ENCODE measurements at regions not wholly inside any gene's neighbourhood (a gene's known extent, or its start where the extent isn't known, plus 50 kb on each side); places are given as distances from the start of the nearest gene placed in this dataset.

DNA sequence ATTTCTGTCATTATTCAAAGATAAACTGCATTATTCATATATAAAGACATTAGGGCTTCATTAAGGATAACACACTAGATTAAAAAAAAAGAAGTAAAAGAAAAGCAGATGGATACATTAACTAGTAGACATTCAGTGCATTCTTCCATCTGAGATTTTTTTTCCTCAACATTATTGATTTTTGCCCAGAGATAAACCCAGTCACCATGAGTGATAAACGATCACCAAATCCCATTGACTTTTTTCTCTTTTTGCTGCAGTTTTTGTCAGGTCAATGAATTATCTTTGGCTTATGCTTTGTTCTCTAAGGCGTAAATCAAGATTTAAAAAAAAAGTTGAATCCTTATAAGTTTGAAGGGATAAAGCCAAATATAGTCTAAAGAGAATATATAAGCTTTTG lies 925.0 kb downstream of the GBE1 start:
- H3K4me3 ChIP-seq (ENCODE audit: low read depth, low read length): no peak overlapping the region
- TF ChIP-seq CTCF (IDR thresholded peaks at IDR 0.05; ENCODE audit: insufficient read depth, low read depth, low read length): no peak
- no peak for DNase-seq (ENCODE audit: low read depth)

DNA sequence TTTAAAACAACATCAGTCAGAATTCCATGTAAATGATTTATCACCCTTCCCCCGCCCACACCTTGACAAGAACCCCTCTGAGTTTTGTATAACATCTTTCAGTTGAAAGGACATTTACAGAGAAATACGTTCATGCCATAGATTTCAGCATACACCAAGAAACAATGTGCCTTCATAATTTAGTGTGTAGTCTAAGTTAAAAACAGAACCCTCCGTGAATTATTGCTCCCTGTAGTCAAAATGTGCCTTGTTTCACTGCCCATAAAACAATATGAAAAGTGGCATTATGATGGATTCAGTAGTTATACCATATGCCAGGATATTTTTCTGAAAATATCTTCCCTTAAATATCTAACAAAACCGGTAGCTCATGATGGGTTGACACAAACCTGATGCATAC lies 953.9 kb downstream of the GBE1 start:
- DNase-seq (ENCODE audit: low read depth): no peak

GRCh38 chr3:80806673-80807072 lies 954.8 kb downstream of the GBE1 start:
- no peak for DNase-seq (ENCODE audit: low read depth)
- no peak overlapping the region for H3K4me3 ChIP-seq (ENCODE audit: low read depth, low read length)
- no peak for TF ChIP-seq CTCF (IDR thresholded peaks at IDR 0.05; ENCODE audit: insufficient read depth, low read depth, low read length)

More for the DNA sequence above, 953.9 kb downstream of the GBE1 start:
- TF ChIP-seq CTCF (IDR thresholded peaks at IDR 0.05; ENCODE audit: insufficient read depth, low read depth, low read length): no peak
- H3K4me3 ChIP-seq (ENCODE audit: low read depth, low read length): no peak overlapping the region

DNA sequence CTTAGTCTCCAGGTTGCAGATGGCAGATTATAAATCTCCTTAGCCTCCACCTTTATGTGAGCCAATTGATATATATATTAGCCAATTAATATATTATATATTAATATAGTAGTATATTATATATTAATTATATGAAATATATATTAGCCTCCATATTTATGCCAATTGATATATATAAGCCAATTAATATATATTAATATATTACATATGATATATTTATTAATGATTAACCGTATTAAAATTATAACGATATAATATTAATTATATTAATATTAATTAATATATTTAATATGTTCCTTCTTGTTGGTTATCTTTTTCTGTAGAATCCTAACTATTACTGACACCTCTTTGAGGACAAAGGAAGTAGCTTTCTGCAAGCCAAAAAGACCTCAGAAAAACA lies 972.5 kb downstream of the GBE1 start:
- TF ChIP-seq CTCF (IDR thresholded peaks at IDR 0.05; ENCODE audit: insufficient read depth, low read depth, low read length): no peak
- no peak for DNase-seq (ENCODE audit: low read depth)
- no peak overlapping the region for H3K4me3 ChIP-seq (ENCODE audit: low read depth, low read length)

DNA sequence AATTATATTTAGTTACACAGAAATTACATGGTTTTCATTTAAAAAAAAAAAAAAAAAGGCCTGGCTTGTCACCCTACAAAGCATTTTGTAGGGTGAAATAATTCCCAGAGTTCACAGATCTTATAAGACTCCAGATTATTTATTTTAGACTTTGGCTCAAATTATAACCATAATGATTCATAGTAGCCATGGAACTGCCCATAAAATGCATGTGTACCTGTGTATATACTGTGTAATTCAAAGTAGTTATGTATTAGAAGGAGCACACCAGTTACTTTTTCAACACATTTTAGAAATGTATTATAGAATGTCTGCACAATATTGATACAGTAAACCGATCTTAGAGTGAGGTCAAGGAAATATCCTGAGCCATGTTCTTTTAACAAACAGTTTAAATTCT lies 975.6 kb downstream of the GBE1 start:
- DNase-seq (ENCODE audit: low read depth): no peak
- H3K4me3 ChIP-seq (ENCODE audit: low read depth, low read length): no peak overlapping the region
- TF ChIP-seq CTCF (IDR thresholded peaks at IDR 0.05; ENCODE audit: insufficient read depth, low read depth, low read length): no peak

DNA sequence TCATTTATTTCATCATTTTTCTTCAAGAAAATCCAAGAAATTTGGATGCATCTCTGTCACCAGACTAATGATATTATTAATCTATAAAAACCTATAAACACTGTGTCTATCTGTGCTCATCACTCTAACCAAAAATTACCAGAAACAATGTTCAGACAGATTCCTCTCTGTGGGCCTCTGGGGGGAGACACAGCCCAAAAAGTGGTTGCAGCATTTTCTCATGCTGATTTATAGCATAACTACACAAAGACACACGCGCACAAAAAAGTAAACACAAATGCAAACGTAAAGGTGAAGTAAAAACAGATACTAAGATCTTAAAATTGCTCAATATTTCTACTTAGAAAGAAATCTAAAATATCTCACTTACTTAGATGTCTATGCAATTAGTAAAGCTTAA lies 976.0 kb downstream of the GBE1 start:
- H3K4me3 ChIP-seq (ENCODE audit: low read depth, low read length): no peak overlapping the region
- DNase-seq (ENCODE audit: low read depth): no peak
- no peak for TF ChIP-seq CTCF (IDR thresholded peaks at IDR 0.05; ENCODE audit: insufficient read depth, low read depth, low read length)

GRCh38 chr3:80771085-80771484 lies 990.4 kb downstream of the GBE1 start:
- DNase-seq (ENCODE audit: low read depth): peak; percentile 89
- H3K4me3 ChIP-seq (ENCODE audit: low read depth, low read length): peak overlapping the region; percentile 61
- no peak for TF ChIP-seq CTCF (IDR thresholded peaks at IDR 0.05; ENCODE audit: insufficient read depth, low read depth, low read length)

Data from fibroblast of villous mesenchyme (primary cell).